HG02885 (cell line): ENCODE measurements at regions not wholly inside any gene's neighbourhood (a gene's known extent, or its start where the extent isn't known, plus 50 kb on each side); places are given as distances from the start of the nearest gene placed in this dataset.

Experiments
- ATAC-seq: cut with Tn5 transposase; IDR thresholded peaks from one replicate; pipeline ENCODE4 v1.9.1; 2021; ENCODE audit warnings: mild to moderate bottlenecking; ENCODE audit not compliant: unreplicated experiment, poor library complexity

DNA sequence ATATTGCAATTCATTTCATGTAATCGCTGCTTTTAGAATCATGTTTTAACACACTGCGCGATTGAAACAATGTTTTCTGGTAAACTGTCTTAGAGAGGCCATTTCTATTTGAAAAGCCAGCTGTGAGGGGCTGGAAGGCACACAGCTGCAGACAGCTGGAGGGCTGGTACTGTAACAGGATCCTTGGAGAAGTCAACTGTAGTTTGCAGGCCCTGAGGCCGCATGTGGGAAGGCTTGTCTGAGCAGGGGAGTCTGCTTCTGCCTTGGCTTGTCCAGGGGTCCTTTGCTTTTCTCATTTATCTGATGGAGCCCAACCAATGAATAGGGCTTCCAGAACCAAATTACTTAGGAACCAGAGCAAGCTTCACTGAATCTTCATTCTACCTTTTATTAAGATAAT is 313.5 kb downstream of the BLID start:
- no peak for ATAC-seq

DNA sequence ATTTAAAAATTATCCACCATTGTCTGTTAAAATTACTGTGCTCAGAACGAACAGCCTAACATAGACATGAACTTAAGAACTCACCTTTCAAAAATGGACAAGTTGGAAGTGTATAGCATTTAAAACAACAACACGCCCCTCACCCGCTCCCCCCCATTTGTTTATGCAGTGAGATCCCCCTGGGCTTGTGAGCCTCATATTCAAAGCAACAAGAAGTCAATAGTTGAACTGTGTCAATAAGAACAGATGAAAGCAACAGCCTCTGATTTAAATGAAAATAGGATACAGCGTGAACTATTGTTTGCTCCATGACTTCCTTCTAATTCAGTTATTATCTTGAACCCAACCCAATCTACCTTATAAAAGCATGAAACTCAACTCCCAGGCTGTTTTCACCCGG is 314.2 kb downstream of the BLID start:
- ATAC-seq = no peak

DNA sequence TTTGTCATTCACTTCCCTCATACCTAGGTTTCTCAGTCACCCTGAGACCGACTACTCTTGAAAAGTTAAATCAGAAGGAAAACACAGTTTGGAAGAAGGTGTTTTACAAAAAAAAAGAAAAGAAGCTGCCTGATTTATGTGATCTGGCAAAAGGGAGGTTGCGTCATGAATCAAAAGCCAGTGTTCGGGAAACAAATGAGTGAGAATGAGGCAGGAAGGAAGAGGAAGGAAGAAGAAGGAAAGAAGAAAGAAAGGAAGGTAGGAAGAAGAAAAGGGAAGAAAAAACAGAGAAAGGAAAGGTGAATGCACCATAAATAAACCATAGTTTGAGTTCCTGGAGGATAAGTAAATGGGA is 314.6 kb downstream of the BLID start:
- ATAC-seq = no peak

DNA sequence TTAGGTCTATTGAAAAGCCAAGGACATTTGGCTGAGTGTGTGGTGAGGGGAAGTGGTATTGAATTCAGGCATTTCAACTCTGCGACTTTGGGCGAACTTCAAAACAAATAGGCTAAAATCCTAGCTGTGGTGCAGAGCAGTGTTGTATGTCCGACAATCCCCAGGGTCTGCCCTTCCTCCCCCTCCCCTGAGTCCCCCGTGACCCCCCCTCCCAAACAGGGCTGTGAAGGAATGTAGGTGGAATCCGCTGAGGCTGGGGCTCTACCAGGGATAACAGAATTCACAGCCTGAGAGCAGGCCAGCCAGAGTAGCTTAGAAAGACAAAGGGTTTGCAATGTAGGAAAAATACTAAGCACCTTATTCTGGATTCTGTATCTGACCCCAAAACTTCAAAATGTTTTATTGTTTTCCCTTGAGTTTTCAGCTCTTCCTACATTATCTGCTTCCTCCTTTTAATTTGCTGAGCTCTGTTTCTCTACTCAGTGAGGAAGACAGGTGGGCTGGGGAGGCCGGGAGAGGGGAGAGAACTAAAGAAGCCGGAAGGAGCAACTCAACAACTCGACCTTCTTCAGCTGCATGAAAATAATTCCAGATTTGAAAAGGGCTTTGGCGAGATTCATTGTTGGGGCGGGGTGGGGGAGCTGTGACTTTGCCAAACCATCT is 315.2 kb downstream of the BLID start:
- ATAC-seq = no peak

DNA sequence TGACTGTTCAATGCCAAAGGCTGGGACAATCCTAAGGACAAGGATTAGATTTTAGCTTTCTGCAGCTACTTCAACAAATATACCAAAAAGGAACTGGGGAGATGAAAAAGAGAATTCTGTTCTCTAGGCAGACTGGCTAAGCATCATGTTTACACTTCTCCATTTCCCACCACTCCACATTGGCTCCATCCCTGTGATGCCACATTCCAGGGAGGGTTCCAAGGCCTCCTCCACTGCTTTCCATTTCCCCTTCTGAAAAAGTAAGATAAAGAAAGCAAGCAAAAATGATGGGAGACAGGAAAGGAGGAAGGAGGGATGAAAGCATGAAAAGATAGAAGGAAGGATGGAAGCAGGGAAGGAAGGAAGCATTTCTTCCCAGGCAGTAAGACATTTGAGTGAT is 315.8 kb downstream of the BLID start:
- no peak for ATAC-seq

DNA sequence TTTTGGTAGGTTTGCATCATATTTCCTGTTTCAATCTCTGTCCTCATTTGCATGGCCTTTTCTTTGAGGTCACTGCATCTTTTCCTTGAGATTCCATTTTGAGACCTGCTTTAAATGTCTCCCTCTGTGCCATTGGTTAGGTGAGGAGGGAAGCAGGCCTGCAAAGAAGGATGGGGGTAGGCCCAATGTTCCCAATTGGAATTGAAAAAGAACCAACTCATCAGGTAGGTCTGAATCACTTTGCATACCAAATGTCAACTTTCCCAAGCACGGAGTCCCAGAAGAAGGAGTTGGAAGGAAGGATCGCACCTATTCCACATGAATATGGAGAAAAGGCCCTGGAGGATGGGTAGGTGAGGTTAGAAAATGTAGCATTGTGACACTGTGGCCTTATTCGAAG is 318.5 kb downstream of the BLID start:
- ATAC-seq = no peak

DNA sequence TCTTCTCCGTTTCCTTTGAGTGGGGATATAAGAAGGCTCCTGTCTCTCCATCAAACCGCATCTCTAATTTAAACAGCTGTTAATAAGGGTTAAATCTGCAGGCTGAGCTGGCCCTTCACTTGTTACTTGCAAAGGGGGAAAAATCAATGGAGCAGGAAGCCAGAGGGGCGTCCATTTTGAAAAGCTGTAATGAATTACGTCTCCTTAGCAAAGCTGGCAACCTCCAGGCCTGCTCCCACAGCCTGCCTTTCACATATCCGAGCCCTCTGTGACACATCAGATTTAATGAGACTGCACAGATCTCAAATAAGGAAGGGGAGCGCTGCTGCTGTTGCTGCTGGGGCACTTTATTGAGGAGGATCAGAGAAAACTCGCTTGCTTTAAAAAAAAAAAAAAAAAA is 320.8 kb downstream of the BLID start:
- no peak for ATAC-seq

DNA sequence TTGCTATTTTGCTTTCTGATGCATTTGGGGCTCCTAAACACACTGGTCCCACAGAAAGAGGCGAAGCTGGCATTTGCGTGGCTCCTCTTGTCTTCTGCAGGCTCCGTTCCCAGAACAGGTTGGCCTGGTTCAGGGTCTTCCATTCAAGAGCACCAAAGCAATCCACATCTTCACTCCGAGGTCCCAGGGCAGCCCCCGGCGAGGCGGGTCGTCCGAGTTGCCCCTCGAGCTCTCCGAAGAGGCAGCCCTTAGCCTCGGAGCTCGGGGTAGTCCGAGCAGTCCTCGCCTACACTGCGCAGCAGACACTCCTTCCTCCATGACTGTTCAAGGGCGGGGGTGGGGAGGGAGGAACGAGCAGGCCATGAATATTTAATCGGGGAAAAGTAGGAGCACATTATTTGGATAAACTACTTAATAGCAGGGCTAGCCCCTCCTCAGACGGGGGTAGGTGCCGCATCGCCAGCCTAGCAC is 321.3 kb downstream of the BLID start:
- no peak for ATAC-seq

DNA sequence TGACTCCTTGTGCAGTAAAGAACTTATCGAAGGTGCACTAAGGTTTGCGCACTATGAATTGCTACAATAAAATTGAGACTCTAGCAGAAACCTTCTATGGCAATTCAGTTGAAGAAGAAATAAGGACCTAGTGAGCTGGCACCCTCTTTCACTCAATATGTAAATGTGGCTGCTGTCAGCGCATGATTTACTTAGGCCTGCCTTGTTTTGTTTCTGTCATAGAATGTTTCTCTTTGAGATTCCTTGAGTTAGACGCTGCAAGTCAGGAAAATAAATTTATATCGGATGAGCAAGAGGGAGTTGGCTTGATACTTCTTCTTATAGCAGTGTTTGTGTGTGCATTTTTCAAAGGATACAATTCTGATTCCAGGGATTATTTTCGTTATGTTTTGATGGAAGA is 322.1 kb downstream of the BLID start:
- ATAC-seq = no peak

DNA sequence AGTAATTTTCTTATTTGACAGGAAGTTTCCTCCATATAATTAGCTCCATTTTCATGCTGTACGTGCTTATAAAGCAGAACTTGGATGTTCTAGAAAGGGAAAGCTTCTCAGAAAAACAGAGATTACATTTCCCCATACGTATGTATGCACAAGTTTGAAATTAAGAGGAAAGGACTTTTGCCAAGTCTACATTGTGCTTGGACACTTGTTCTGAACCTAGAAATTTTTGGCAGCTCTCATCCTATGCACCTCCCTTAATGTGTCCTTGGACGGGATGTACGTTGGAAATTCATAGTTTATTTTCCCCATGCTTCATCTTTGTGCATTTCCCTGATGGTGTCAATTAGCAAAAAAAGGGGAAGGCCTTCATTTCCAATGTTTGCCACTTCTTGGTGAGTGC is 322.7 kb downstream of the BLID start:
- no peak for ATAC-seq

DNA sequence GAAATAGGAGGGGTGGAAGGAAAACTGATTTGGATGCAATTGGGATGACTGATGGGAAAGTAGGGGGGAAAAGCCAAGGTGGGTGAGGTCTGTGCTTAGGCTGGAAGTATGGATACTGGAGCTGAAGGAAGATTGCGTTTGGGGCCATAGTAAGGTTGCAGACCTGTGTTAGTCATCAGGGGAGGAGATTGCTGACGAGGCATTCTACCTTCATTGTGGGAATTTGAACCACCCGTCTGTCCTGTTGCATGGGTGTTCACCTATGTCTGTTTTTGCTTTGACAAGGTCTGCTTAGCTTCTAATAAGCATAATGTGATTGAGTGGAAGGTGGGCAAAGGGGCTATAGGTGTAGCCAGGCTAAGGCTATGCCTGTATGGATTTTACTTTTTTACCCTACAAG is 323.8 kb downstream of the BLID start:
- no peak for ATAC-seq

DNA sequence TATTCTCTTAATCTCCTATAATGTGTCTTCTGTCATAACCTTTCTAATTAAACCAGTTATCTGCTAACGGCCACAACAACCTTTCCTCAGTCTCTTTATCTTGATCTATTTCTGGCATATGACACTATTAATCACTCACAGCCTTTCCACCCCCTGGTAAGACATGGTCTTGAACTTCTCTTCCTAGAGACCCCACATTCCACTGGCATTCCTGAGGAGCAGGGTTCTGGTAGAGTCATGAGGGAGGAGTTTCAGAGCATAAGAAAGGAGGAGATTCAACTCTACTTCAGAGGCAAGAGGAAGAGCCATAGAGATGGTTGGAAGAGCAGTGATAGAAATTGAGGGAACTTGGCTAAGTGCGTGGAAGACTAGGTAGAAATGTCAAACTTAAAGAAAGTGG is 325.6 kb downstream of the BLID start:
- ATAC-seq = no peak

DNA sequence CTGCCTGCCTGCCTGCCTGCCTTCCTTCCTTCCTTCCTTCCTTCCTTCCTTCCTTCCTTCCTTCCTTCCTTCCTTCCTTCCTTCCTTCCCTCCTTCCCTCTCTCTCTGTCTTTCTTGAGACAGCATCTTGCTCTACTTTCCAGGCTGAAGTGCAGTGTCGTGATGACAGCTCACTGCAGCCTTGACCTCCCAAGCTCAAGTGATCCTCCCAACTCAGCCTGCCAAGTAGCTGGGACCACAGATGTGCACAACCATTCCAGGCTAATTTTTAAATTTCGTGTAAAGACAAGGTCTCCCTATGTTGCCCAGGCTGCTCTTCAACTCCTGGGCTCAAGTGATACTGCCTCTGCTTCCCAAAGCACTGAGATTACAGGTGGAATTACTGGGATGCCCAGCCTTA is 328.2 kb upstream of the SORL1-AS1 start:
- ATAC-seq = no peak

DNA sequence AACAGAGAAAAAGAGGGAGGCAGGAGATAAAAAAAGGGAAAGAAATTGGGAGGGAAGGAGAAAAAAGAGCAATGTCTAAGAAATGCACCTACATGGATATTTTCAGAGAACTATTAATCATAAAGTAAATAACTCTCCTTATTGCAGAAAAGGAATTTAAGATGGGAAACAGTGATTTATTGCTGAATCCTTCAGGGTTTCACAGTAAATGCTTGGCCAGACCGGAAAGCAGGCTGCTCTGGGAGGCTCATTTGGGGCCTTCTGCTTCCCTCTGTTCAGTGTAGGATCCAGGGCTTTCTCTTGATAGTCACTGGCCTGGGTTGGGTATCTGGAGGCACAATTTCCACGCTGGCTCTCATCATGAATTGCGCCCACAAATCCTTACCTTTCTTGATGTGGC is 324.3 kb upstream of the SORL1-AS1 start:
- no peak for ATAC-seq

DNA sequence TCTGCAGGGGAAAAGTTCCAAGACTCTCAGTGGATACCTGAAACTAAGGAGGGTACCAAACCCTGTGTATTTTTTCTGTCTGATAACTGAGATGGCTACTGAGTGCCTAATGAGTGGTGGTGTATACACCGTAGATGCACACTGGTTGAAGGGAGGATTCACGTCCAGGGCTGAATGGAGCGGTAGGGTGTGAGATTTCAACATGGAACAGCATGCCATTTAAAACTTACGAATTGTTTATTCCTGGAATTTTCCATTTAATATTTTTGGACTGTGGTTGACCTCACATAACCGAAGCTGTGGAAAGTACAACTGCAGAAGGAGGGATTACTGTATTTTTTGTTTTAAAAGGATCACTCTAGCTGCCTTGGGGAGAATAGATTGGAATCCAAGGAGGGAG is 322.5 kb upstream of the SORL1-AS1 start:
- no peak for ATAC-seq

DNA sequence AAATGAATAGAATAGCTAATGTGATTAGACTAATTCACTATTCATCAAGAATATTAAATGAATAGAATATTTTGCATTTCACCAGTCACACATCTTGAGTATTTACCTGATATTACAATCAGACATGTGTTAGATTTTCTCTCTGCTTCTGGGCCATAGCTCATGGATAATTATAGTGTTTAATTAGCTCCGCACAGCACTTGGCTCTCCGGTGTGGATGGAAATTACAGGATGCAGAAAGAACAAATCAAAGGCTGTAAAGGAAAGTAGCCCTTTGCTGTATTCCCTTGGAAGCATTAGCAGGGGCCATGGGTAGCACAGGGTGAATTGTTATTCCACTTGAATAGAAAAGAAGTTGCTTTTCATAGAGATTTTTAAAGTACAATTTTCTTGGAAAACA is 320.3 kb upstream of the SORL1-AS1 start:
- no peak for ATAC-seq

DNA sequence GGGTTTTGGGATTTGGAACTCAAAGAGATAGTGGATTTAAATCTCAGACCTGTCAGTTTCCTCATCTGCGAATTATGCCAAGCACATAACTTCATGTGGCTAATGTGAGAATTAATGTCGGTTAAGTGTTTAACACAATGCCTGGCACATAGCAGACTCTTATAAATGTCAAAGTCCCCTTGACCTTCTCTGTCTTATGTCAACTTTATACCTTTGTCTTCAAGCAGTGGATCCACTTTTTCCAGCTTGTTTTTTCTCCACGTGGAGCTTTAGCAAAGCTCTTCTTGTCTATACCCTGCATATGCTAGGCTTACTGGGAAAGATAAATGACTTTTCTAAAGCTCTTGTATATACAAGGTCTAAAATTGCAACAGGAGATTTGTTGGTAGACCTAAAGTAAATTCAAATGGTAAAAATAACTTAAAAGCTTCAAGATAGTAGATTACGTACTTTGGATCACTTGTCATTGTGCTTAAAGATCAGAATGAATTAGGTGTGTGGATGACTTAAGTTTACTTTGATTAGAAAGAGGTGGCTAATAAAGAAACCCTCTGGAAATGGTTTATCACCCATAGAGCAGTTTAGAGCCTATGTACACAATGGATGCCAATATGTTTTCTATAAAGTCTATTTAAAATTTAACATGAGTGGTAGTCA is 318.3 kb upstream of the SORL1-AS1 start:
- no peak for ATAC-seq

DNA sequence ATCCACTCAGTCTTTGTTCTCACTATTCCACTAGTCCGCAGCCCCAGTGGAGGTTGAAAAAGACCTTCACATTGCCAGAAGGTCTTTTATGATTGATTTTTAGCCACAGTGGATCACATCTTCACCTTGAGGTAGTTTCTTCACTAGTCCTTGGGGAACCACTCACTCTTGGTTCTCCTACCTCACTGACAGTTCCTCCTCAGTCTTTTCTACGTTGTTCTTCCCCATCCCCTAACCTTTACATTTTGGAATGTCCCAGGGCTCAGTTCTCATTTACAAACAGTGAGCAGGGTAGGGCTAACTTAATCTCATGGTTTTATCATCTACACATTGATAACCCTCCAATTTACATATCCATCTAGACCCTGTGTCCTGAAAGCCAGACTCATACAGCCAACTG is 316.4 kb upstream of the SORL1-AS1 start:
- ATAC-seq = no peak

DNA sequence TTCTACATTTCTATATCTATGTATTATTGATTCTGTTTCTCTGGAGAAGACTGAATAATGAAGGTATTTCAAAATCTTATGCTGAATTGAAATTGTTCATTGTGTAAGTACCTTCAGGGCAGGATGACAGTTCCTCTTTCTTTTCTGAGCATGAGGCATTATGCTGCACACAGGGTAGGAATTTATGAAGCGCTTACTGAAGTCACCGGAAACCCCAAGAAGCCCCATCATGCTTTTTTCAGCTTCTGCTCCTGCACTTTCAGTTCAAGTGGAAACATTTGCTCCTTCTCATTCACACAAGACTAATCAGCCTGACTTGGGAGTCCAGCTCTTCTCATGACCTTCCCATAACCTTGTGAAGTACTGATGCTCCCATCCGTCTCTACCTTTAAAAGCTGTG is 314.7 kb upstream of the SORL1-AS1 start:
- ATAC-seq = peak; percentile 85

DNA sequence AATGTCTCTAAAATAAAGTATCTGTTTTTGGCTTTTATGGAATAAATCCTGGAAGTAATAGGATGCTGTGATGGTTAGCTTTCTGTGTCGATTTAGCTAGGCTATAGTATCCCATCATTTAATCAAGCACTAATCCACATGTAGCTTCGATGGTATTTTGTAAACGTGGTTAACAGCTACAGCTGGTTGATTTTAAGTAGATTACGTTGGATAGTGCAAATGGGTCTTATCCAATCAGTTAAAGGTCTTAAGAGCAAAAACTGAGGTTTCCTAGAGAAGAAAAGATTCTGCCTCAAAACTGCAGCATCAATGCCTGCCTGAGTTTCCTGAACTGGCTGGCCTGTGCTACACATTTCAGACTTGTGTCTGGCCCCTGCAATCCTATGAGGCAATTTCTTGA is 314.2 kb upstream of the SORL1-AS1 start:
- peak; percentile 31 for ATAC-seq

DNA sequence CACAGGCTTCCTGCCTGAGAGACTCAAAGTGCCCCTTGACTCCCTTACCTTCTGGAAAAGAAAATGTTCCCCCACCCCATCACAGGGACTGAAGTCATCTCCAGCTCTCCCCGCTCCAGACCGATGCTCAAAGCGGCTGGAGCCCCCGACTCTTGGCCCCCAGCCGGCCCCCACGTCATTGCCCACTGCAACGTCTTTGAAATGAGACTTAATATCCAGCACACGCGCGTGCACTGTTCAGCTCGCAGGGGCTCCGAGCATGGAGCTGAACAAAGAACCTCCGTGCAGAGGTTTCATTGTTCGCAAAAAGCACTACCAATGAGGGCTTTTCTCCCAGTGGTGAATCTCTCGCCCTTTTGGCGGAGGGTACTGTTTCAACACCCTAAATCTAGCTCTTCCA is 313.4 kb upstream of the SORL1-AS1 start:
- ATAC-seq = no peak

DNA sequence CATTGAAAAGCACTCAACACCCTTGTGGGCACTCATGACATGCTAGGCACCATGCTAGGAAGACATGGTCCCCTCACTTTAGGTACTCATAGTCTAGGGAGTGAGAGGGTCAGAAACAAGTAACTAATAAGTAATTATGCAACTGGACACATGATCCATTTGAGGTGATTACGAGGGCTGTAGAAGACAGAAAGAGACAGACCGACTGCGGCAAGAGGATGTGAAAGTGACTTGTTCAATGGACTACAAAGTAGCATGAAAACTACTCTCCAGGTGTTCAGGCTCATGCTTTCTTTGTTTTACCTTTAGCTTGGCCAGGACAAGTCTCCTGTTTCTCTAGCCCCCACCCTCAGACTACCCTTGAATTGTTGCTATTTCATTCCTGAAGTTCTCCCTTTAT is 310.8 kb upstream of the SORL1-AS1 start:
- peak; percentile 78 for ATAC-seq
